GM12878 (cell line): ENCODE measurements at regions not wholly inside any gene's neighbourhood (a gene's known extent, or its start where the extent isn't known, plus 50 kb on each side); places are given as distances from the start of the nearest gene placed in this dataset.
"Not testable (repeated sequence)": the region's sequence is repeated elsewhere in the genome, so short reads cannot be mapped to it uniquely, and the experiment has no call there.

Experiments
- ATAC-seq: fragments of 200-7000 bp; cut with Tn5 transposase; 3 replicates; pipeline ENCODE4 v1.9.1; 2020; ENCODE audit warnings: mild to moderate bottlenecking, moderate library complexity
- BruUV-seq: library from RNA; stranded (reverse); fragments of 400-500 nt; replicated peaks from 2 replicates; lab custom pipeline; 2021; lab: Mats Ljungman, UMichigan
- CTCF ChIA-PET: fragments of 300-600 bp; sonication (Branson Sonifier 250); formaldehyde crosslinking; extraction: SDS; loops from one replicate; lab custom pipeline; 2021; ENCODE audit warnings: inconsistent platforms; lab: Yijun Ruan, JAX
- POLR2A ChIA-PET: fragments of 350-600 bp; formaldehyde crosslinking; extraction: SDS; loops from one replicate; lab custom pipeline; 2021; ENCODE audit warnings: inconsistent platforms; lab: Charles Lee
- RAD21 ChIA-PET: fragments of 300-600 bp; sonication (Branson Sonifier 250); formaldehyde crosslinking; loops from one replicate; lab custom pipeline; 2023; ENCODE audit warnings: antibody characterized with exemption; ENCODE audit not compliant: unreplicated experiment; lab: Charles Lee
- SMC1A ChIA-PET: fragments of 300-600 bp; sonication (Branson Sonifier 250); formaldehyde crosslinking; loops from one replicate; lab custom pipeline; 2023; ENCODE audit not compliant: unreplicated experiment, uncharacterized antibody; lab: Charles Lee
- DNase-seq: peaks from one replicate; pipeline ENCODE4 v3.0.0-alpha.2; 2011; ENCODE audit warnings: low read depth, low spot score
- FAIRE-seq: peaks from 3 replicates; lab custom pipeline; 2011; peaks lifted over from hg19 to GRCh38; lab: Jason Lieb, UNC
- H2AFZ ChIP-seq: 2 replicates; pipeline ENCODE4 v1.6.0; 2011; ENCODE audit warnings: low read depth, low read length, control low read depth; ENCODE audit not compliant: control insufficient read depth
- H3K27ac ChIP-seq: 2 replicates; pipeline ENCODE4 v1.5.1; 2011; ENCODE audit warnings: control low read depth; ENCODE audit not compliant: control insufficient read depth, insufficient read depth
- H3K27me3 ChIP-seq, 2 experiments: replicated peaks in 1 of 2; 2 replicates each; pipeline versions ENCODE4 v1.6.0 to v1.6.1; 2011; ENCODE audit warnings: low read length in 1 of 2; ENCODE audit not compliant: control insufficient read depth in 2 of 2, insufficient read depth in 2 of 2
- H3K36me3 ChIP-seq, 2 experiments: 2 replicates each; pipeline ENCODE4 v1.5.1; 2011; ENCODE audit warnings: low read length in 1 of 2; ENCODE audit not compliant: control insufficient read depth in 2 of 2, insufficient read depth in 2 of 2
- H3K4me1 ChIP-seq: 2 replicates; pipeline ENCODE4 v1.6.1; 2011; ENCODE audit warnings: mild to moderate bottlenecking, low read length, moderate library complexity, mixed read lengths; ENCODE audit not compliant: control insufficient read depth, insufficient read depth
- H3K4me2 ChIP-seq: 2 replicates; pipeline ENCODE4 v1.6.0; 2011; ENCODE audit warnings: control low read depth; ENCODE audit not compliant: control insufficient read depth, insufficient read depth
- H3K4me3 ChIP-seq: fragments of 200-600 bp; sonication (generic); 2 replicates; pipeline ENCODE4 v1.5.1; 2016
- H3K79me2 ChIP-seq: 2 replicates; pipeline ENCODE4 v1.6.0; 2011; ENCODE audit warnings: low read length; ENCODE audit not compliant: control insufficient read depth, insufficient read depth
- H3K9ac ChIP-seq: 2 replicates; pipeline ENCODE4 v1.8.0; 2011; ENCODE audit warnings: low read length, control low read depth, mixed read lengths; ENCODE audit not compliant: control insufficient read depth, insufficient read depth
- H3K9me3 ChIP-seq: replicated peaks from 3 replicates; pipeline ENCODE4 v1.5.1; 2011; ENCODE audit warnings: mild to moderate bottlenecking, low read length; ENCODE audit not compliant: control insufficient read depth, insufficient read depth
- H4K20me1 ChIP-seq: 2 replicates; pipeline ENCODE4 v1.6.0; 2011; ENCODE audit not compliant: control insufficient read depth, insufficient read depth
- NBN ChIP-seq: fragments of 450-650 bp; IDR thresholded peaks from 2 replicates; pipeline ENCODE4 v1.6.1; 2016
- ZNF687 ChIP-seq: fragments of 450-650 bp; IDR thresholded peaks from 2 replicates; pipeline ENCODE4 v1.6.1; 2017; ENCODE audit warnings: mild to moderate bottlenecking, moderate library complexity
- WGBS: methylation state at CpG from one replicate; pipeline ENCODE4 v1.1.6; 2016; ENCODE audit warnings: low lambda C conversion rate; ENCODE audit not compliant: insufficient replicate concordance, insufficient coverage; ENCODE audit errors: missing lambda C conversion rate; 5-methylcytosine and 5-hydroxymethylcytosine counted together
- in situ Hi-C: fragments of 300-500 bp; cut with MboI; formaldehyde crosslinking; loops from 9 replicates; pipeline ENCODE4 v1.14.3; 2018; ENCODE audit warnings: mixed read lengths
- intact Hi-C: fragments of 100-400 bp; cut with micrococcal nuclease; formaldehyde crosslinking; loops from one replicate; pipeline ENCODE4 v1.14.2; 2022; ENCODE audit not compliant: unreplicated experiment

- TF ChIP-seq ZNF687 (no peak), NBN (no peak)
- TF ChIP-seq, all 136 proteins: peak for 0
These were observed 98.6 kb upstream of the PAPPA2 start (continued) for GRCh38 chr1:176364236-176364905.

GRCh38 chr1:176349135-176349715, 113.8 kb upstream of the PAPPA2 start:
- H3K27ac ChIP-seq, ATAC-seq, H4K20me1 ChIP-seq, H3K27me3 ChIP-seq, H3K4me1 ChIP-seq, H3K9ac ChIP-seq, intact Hi-C loops, CTCF ChIA-PET, H3K9me3 ChIP-seq, H3K36me3 ChIP-seq, FAIRE-seq, in situ Hi-C loops, H2AFZ ChIP-seq, SMC1A ChIA-PET, DNase-seq, POLR2A ChIA-PET, RAD21 ChIA-PET, BruUV-seq, H3K4me2 ChIP-seq, H3K4me3 ChIP-seq, H3K79me2 ChIP-seq: not testable (repeated sequence)
- 68% methylated on average over 23 of the region's 42 CpGs for WGBS
